ENCODE measurements at regions not wholly inside any gene's neighbourhood (a gene's known extent, or its start where the extent isn't known, plus 50 kb on each side); places are given as distances from the start of the nearest gene placed in this dataset.

GRCh38 chr17:71883845-71884244 is 237.0 kb upstream of the SOX9 start:
- no peaks in the 10 kb centered on the region for H3K27me3 ChIP-seq (ENCODE audit: control insufficient read depth, insufficient read depth, low read length)
- H3K4me1 ChIP-seq (ENCODE audit: control insufficient read depth, low read depth, low read length): no peaks in the 10 kb centered on the region
- no peaks in the 10 kb centered on the region for H3K36me3 ChIP-seq (ENCODE audit: control insufficient read depth, low read depth, low read length)
- H3K9ac ChIP-seq (ENCODE audit: low read length): no peak overlapping the region
- H3K9me3 ChIP-seq (ENCODE audit: control insufficient read depth, low read depth, low read length): no peaks in the 10 kb centered on the region
- no peak overlapping the region for H3K27ac ChIP-seq (ENCODE audit: low read length)
- H3K4me3 ChIP-seq (ENCODE audit: low read length): no peak overlapping the region

GRCh38 chr17:71885662-71886061 is 235.2 kb upstream of the SOX9 start:
- H3K27me3 ChIP-seq (ENCODE audit: control insufficient read depth, insufficient read depth, low read length): no peaks in the 10 kb centered on the region
- H3K4me3 ChIP-seq (ENCODE audit: low read length): no peak overlapping the region
- H3K4me1 ChIP-seq (ENCODE audit: control insufficient read depth, low read depth, low read length): no peaks in the 10 kb centered on the region
- no peaks in the 10 kb centered on the region for H3K9me3 ChIP-seq (ENCODE audit: control insufficient read depth, low read depth, low read length)
- H3K36me3 ChIP-seq (ENCODE audit: control insufficient read depth, low read depth, low read length): no peaks in the 10 kb centered on the region
- no peak overlapping the region for H3K9ac ChIP-seq (ENCODE audit: low read length)
- H3K27ac ChIP-seq (ENCODE audit: low read length): no peak overlapping the region

- Histone ChIP-seq H3K27ac (ENCODE audit: low read length) (no peak overlapping the region), H3K27me3 (ENCODE audit: control insufficient read depth, insufficient read depth, low read length) (no peaks in the 10 kb centered on the region), H3K9ac (ENCODE audit: low read length) (no peak overlapping the region), H3K9me3 (ENCODE audit: control insufficient read depth, low read depth, low read length) (no peaks in the 10 kb centered on the region), H3K4me3 (ENCODE audit: low read length) (no peak overlapping the region), H3K4me1 (ENCODE audit: control insufficient read depth, low read depth, low read length) (no peaks in the 10 kb centered on the region), H3K36me3 (ENCODE audit: control insufficient read depth, low read depth, low read length) (no peaks in the 10 kb centered on the region)
These were observed 221.5 kb upstream of the SOX9 start for GRCh38 chr17:71899317-71899716.

- Histone ChIP-seq H3K27ac (ENCODE audit: low read length) (no peak overlapping the region), H3K27me3 (ENCODE audit: control insufficient read depth, insufficient read depth, low read length) (no peaks in the 10 kb centered on the region), H3K4me1 (ENCODE audit: control insufficient read depth, low read depth, low read length) (no peaks in the 10 kb centered on the region), H3K36me3 (ENCODE audit: control insufficient read depth, low read depth, low read length) (no peaks in the 10 kb centered on the region), H3K4me3 (ENCODE audit: low read length) (no peak overlapping the region), H3K9ac (ENCODE audit: low read length) (no peak overlapping the region), H3K9me3 (ENCODE audit: control insufficient read depth, low read depth, low read length) (no peaks in the 10 kb centered on the region)
These were observed 220.1 kb upstream of the SOX9 start for GRCh38 chr17:71900621-71901229.

GRCh38 chr17:71902894-71903506 is 217.8 kb upstream of the SOX9 start:
- Histone ChIP-seq H3K4me1 (ENCODE audit: control insufficient read depth, low read depth, low read length) (no peaks in the 10 kb centered on the region), H3K27ac (ENCODE audit: low read length) (no peak overlapping the region), H3K36me3 (ENCODE audit: control insufficient read depth, low read depth, low read length) (no peaks in the 10 kb centered on the region)

GRCh38 chr17:71905376-71906031 is 215.3 kb upstream of the SOX9 start:
- H3K9me3 ChIP-seq (ENCODE audit: control insufficient read depth, low read depth, low read length): no peaks in the 10 kb centered on the region
- H3K9ac ChIP-seq (ENCODE audit: low read length): no peak overlapping the region
- H3K4me3 ChIP-seq (ENCODE audit: low read length): no peak overlapping the region
- H3K36me3 ChIP-seq (ENCODE audit: control insufficient read depth, low read depth, low read length): no peaks in the 10 kb centered on the region
- no peaks in the 10 kb centered on the region for H3K4me1 ChIP-seq (ENCODE audit: control insufficient read depth, low read depth, low read length)
- no peaks in the 10 kb centered on the region for H3K27me3 ChIP-seq (ENCODE audit: control insufficient read depth, insufficient read depth, low read length)
- no peak overlapping the region for H3K27ac ChIP-seq (ENCODE audit: low read length)

More at GRCh38 chr17:71902894-71903506, 217.8 kb upstream of the SOX9 start:
- H3K27me3 ChIP-seq (ENCODE audit: control insufficient read depth, insufficient read depth, low read length): no peaks in the 10 kb centered on the region
- no peaks in the 10 kb centered on the region for H3K9me3 ChIP-seq (ENCODE audit: control insufficient read depth, low read depth, low read length)
- H3K4me3 ChIP-seq (ENCODE audit: low read length): no peak overlapping the region
- no peak overlapping the region for H3K9ac ChIP-seq (ENCODE audit: low read length)

- no peak overlapping the region for H3K4me3 ChIP-seq (ENCODE audit: low read length)
- H3K27me3 ChIP-seq (ENCODE audit: control insufficient read depth, insufficient read depth, low read length): no peaks in the 10 kb centered on the region
- H3K9me3 ChIP-seq (ENCODE audit: control insufficient read depth, low read depth, low read length): no peaks in the 10 kb centered on the region
- H3K27ac ChIP-seq (ENCODE audit: low read length): no peak overlapping the region
- H3K36me3 ChIP-seq (ENCODE audit: control insufficient read depth, low read depth, low read length): no peaks in the 10 kb centered on the region
- no peaks in the 10 kb centered on the region for H3K4me1 ChIP-seq (ENCODE audit: control insufficient read depth, low read depth, low read length)
- no peak overlapping the region for H3K9ac ChIP-seq (ENCODE audit: low read length)
These were observed 211.7 kb upstream of the SOX9 start for GRCh38 chr17:71909155-71909554.

GRCh38 chr17:71910002-71910401 is 210.8 kb upstream of the SOX9 start:
- Histone ChIP-seq H3K9ac (ENCODE audit: low read length) (no peak overlapping the region), H3K36me3 (ENCODE audit: control insufficient read depth, low read depth, low read length) (no peaks in the 10 kb centered on the region), H3K4me1 (ENCODE audit: control insufficient read depth, low read depth, low read length) (no peaks in the 10 kb centered on the region), H3K4me3 (ENCODE audit: low read length) (no peak overlapping the region), H3K27me3 (ENCODE audit: control insufficient read depth, insufficient read depth, low read length) (no peaks in the 10 kb centered on the region), H3K27ac (ENCODE audit: low read length) (no peak overlapping the region), H3K9me3 (ENCODE audit: control insufficient read depth, low read depth, low read length) (no peaks in the 10 kb centered on the region)

- Histone ChIP-seq H3K4me1 (ENCODE audit: control insufficient read depth, low read depth, low read length) (no peaks in the 10 kb centered on the region), H3K4me3 (ENCODE audit: low read length) (no peak overlapping the region), H3K27me3 (ENCODE audit: control insufficient read depth, insufficient read depth, low read length) (no peaks in the 10 kb centered on the region), H3K27ac (ENCODE audit: low read length) (no peak overlapping the region), H3K36me3 (ENCODE audit: control insufficient read depth, low read depth, low read length) (no peaks in the 10 kb centered on the region), H3K9ac (ENCODE audit: low read length) (no peak overlapping the region), H3K9me3 (ENCODE audit: control insufficient read depth, low read depth, low read length) (no peaks in the 10 kb centered on the region)
These were observed 206.8 kb upstream of the SOX9 start for GRCh38 chr17:71914042-71914441.

GRCh38 chr17:71914812-71915211 is 206.0 kb upstream of the SOX9 start:
- Histone ChIP-seq H3K9ac (ENCODE audit: low read length) (no peak overlapping the region), H3K36me3 (ENCODE audit: control insufficient read depth, low read depth, low read length) (no peaks in the 10 kb centered on the region), H3K4me1 (ENCODE audit: control insufficient read depth, low read depth, low read length) (no peaks in the 10 kb centered on the region), H3K27me3 (ENCODE audit: control insufficient read depth, insufficient read depth, low read length) (no peaks in the 10 kb centered on the region), H3K9me3 (ENCODE audit: control insufficient read depth, low read depth, low read length) (no peaks in the 10 kb centered on the region), H3K27ac (ENCODE audit: low read length) (no peak overlapping the region), H3K4me3 (ENCODE audit: low read length) (no peak overlapping the region)

GRCh38 chr17:71917715-71918114 is 203.1 kb upstream of the SOX9 start:
- Histone ChIP-seq H3K4me3 (ENCODE audit: low read length) (no peak overlapping the region), H3K27ac (ENCODE audit: low read length) (no peak overlapping the region), H3K9ac (ENCODE audit: low read length) (no peak overlapping the region), H3K27me3 (ENCODE audit: control insufficient read depth, insufficient read depth, low read length) (no peaks in the 10 kb centered on the region), H3K36me3 (ENCODE audit: control insufficient read depth, low read depth, low read length) (no peaks in the 10 kb centered on the region), H3K4me1 (ENCODE audit: control insufficient read depth, low read depth, low read length) (no peaks in the 10 kb centered on the region), H3K9me3 (ENCODE audit: control insufficient read depth, low read depth, low read length) (no peaks in the 10 kb centered on the region)

- no peak overlapping the region for H3K4me3 ChIP-seq (ENCODE audit: low read length)
- H3K27me3 ChIP-seq (ENCODE audit: control insufficient read depth, insufficient read depth, low read length): no peaks in the 10 kb centered on the region
- no peak overlapping the region for H3K27ac ChIP-seq (ENCODE audit: low read length)
- H3K9ac ChIP-seq (ENCODE audit: low read length): no peak overlapping the region
- H3K36me3 ChIP-seq (ENCODE audit: control insufficient read depth, low read depth, low read length): no peaks in the 10 kb centered on the region
- H3K4me1 ChIP-seq (ENCODE audit: control insufficient read depth, low read depth, low read length): no peaks in the 10 kb centered on the region
- H3K9me3 ChIP-seq (ENCODE audit: control insufficient read depth, low read depth, low read length): no peaks in the 10 kb centered on the region
These were observed 201.6 kb upstream of the SOX9 start for GRCh38 chr17:71919186-71919585.

All from iPS-18a (cell line).